GDM1 (cell line): ENCODE measurements at regions not wholly inside any gene's neighbourhood (a gene's known extent, or its start where the extent isn't known, plus 50 kb on each side); places are given as distances from the start of the nearest gene placed in this dataset.

Experiments
- DNase-seq: peaks from one replicate; lab custom pipeline; 2025; lab: John Stamatoyannopoulos, UW

DNA sequence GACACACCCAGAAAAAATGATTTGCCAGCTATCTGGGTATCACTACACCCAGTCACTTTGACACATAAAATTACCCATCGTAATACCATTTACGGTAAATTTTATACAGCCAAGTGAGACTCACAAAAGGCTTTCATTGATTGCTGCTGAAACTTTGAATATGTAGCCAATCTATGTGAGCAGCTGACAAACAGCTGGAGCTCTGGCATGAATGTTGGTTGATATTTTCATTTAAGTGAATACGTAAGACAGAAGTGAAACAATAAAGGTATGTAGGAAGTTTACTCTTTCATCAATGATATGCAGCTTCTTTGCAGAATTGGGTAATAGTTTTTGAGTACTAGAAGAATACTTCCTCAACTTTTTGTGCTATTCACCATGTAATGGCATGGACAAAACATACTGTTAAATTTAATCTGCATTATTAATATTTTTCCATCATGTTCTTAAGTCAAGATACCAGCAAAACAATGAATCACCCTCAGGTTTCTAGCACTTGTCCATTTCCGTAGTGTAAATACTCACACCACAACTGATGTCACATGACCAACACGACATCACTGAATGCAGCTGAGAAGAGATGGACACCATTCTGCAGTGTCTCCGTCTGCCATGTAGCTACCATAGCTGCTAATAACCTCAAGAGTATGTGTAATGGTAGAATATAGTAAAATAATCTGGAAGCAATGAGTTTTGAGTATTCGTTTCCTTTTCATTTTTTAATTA, 205.9 kb upstream of the HES1 start:
- no peak for DNase-seq

DNA sequence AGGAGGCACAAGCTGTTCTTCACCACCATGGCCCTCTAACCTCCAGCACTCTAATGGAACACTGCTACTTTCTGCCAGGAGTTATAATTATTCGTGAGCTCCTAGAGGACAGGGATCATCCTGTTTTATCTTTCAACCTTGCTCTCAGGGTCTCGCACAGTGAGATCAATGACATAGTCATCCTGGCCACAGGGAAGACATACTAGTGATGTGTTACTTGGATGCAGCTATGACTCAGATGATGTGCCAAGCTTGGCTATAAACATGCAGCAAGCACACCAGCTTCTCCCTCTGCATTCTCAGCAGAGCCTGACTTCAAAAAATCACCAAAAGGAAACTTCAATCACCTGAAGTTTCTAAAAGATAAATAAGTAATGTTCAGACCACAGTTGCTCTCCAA, 203.8 kb upstream of the HES1 start:
- no peak for DNase-seq

DNA sequence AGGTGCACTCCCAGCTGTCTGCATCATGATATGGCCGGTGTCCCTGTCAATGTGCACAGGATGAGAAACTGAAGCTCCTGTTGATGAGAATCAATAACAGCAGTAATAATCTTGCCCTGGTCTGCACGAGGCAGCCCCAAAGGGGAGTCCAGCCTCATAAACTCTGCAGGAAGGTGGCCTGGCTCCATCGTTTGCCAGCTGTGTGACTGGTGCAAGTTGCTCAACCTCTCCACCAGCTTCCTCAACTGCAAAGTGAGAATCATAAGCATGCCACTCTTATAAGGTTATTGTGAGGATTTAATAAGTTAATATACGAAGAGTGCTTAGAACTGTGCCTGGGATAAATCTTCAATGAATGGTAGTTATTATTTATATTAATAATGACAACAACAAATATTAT, 203.4 kb upstream of the HES1 start:
- no peak for DNase-seq

DNA sequence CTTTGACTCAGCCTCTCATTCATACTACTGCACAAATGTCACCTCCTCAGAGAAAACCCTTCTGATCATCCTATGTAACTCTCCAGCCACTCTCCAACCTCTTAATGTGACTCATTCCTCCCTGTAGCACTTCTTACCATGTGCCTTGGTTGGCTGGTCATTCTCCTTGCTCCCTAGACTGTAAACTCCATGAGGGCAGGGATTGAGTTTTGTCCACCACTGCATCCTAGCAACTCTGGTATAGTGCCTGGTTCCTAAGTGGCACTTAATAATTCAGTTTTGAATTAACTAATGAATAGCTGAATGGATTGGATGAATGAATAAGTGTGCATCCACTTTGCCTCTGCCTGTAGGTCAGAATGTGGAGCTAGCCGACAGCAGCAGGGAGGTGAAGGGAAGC, 202.5 kb upstream of the HES1 start:
- DNase-seq = no peak

DNA sequence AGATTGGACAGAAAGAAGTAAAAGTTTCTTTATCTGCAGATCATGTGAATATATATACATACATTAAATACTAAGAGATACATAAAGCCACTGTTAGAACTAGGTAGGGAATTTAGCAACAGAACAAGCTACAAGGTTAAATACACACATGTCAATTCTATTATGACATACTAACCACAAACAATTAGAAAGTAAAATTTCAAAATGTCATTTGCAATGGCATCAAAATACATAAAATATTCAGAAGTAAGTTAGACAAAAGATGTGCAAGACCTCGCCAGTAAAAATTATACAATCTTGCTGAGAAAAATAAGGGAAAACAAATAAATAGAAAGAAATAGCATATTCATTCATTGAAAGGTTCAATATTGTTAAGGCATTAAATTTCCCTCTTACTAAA, 200.0 kb upstream of the HES1 start:
- no peak for DNase-seq

DNA sequence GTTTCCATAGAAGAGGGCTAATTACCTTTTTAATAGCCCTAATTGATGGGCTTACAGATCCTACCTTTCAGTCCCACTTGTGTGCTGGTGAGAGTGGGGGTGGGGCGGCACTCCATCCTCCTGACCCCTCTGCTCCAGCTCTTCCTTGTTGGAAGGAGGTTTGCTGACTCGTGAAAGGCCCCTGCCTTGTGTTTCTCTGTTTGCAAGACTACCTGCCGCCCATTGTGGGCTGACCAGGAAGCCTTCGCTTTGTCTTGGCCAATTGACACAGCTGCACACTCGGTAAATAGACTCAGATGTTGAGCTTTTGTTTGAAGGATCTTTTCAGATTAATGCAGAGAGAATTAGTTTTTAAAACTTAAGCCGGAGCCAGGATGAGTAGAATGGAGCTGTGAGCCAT, 197.3 kb upstream of the HES1 start:
- DNase-seq = no peak

DNA sequence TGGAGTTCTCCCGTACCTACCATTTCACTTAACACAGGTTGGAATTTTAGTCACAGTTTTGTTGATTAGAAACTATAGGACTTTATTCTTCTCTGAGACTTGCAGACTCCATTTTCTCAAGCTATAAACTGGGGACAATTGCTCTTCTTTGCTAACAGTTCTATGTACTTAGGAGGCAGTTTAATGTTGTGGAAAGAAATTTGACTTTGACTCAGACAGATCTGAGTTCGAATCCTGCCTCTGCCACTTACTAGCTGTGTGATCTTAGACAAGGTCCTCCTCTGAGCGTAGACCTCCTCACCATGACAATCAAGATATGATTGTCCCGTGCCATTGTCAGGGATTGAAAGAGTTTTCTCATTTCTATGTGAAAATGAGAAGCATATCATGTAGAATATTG, 196.4 kb upstream of the HES1 start:
- DNase-seq = no peak

DNA sequence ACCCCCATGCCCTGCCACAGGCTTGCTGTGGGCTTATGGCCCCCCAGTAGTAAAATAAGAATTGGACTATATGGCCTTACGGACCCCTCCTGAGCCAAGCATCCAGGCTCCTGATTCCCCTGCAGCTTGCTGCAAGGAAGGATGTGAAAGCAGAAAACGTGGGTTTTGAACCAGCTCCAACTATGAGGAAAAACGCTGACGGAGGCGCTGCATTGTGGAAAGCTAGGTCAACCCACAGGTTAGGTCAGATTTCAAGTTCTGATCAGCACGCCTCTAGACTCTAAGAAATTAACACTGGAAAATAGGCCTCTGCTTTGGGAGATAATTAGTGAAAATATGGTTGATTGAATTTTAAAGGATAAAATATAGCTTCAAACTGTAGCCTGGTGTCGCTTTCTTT, 195.4 kb upstream of the HES1 start:
- DNase-seq = no peak

DNA sequence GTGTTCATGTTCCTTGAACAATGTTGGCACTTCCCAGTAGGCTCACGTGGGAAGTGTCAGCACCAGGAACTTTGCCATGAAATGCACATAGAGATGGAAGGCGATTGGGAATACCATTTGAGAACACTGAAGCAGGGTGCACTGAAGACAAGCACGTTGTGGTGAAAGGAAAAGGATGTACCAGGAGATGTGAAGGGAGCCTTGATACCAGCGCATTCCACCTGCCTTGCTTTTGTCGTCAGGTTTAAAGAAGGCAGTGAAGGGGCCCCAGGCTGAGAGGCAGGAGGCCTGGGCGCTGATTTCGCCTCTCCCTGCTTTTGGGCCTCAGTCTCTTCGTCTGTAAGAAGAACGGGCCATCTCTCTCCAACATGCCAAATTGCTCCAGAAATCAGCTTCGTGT, 194.5 kb upstream of the HES1 start:
- no peak for DNase-seq

DNA sequence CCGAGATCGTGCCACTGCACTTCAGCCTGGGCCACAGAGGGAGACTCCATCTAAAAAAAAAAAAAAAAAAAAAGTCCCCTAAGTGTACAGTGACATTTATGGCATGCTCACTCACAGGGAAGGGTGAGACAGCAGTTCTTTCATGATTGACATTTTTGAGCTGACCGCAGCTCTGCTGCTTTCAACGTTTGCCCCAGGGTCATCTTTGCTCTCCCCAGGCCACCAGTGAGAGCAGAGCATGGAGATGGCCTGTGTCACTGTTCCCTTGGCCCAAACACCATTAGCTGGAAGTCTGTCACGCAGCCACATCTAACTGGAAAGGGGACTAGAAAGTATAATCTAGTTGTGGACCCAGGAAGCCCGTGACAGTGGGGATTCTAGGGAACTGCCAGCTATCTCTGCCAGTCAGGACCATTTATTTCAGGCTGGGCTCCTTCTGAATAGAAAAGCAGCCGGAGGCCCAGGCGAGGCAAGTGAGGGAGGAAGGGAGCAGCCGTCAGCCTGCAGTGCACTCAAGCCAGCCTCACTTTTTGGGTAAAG, 193.4 kb upstream of the HES1 start:
- no peak for DNase-seq

DNA sequence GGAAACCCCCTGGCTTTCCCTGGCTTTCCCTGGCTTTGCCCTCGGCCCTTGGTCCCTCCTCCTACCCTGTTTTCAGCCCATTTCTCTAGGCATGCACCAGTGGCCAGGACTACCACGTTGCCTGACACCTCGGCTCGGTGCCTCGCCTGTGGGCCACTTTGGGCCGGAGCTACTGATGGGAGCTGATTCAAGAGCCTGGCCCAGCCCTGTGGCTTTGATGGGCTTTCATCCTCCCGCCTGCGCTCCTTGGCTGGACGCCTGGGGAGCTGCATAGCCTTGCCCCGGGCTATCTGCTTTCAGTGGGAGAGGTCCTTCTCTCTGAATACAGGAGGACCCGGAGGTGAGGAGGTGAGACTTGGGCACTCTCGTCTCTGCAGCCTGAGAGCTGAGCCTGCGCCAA, 192.7 kb upstream of the HES1 start:
- DNase-seq = no peak

DNA sequence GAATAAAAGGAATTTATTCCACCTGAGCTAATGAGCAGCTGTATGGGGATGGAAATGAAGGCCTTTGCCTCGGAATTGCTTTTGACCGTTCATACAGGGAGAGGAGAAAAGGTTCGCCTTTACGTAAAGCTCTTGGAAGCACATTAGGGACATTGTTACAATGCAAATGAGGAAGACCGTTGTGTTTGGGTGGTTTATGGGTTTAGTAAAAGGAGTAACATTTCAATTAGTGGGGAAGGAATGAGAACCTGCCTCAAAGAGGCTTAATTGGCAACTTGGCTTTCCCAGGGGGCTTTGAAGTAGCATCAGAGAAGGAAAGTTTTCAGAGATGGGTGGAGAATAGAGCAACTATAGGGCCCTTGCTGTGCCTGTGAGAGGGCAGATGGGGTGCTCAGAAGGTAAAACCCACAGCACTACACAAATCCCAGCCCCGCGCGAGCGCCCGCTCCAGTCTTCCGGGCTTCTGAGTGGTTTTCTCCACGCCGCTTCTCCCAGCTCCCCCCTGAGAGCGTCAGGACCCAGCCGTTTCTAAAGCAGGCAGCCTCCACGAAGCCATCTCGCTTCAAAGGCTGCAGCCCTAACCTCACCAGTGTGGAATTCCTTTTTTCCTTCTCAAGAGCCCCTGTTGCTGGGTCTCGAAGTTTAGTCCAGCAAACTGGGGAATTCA, 192.0 kb upstream of the HES1 start:
- no peak for DNase-seq

DNA sequence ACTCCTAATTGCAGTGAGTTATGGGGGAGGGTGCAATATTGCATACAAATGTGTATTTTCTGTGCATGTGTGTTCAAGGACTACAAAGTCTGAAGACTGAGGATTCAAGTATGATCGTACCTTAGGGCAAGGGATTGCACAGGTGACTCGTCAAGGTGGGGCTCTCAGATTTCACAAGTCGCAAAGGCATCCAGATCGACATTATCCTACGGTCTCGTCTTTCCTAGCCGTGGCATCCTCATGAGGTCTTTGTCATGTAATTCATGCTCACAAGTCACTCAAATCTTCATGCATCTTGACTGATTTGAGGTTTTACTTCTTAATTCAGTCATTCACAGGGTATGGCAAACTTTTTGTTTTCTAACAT, 191.4 kb upstream of the HES1 start:
- no peak for DNase-seq

DNA sequence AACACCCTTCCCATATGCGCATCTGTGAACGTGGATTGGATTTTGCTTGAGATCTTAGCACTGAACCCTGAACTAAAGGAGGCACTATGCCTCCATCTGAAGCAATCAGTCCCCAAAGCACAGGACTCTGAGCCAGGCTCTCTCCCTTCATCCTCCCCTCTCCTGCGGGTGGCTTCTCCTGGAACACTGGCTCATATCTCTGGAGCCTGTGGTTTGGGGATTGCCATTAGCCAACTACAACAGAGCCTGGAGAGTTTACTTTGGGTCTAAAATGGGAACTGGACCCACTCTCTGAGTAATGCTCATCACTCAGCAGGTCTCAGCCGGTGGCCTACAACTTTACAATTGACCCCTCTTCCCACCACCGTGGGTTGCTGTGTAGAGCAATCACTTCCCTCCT, 190.8 kb upstream of the HES1 start:
- no peak for DNase-seq

DNA sequence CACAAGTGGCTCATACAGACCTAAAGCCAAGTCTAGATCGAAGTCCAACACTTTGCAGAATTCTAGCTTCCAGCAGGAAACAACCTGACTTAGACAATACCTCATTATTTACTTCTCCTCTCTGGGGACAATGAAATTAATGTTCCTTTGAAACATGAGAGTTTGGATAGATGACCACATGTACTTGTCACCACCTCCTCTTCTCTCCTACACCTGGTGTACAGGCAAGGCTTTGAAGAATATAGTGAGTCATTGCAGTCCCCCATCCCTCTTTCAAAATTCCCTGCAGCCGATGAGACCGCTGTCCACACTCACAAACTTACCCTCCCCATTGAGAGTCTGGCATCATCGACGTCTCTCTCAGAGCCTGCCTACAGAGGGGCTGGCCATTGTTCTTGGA, 189.0 kb upstream of the HES1 start:
- DNase-seq = no peak

DNA sequence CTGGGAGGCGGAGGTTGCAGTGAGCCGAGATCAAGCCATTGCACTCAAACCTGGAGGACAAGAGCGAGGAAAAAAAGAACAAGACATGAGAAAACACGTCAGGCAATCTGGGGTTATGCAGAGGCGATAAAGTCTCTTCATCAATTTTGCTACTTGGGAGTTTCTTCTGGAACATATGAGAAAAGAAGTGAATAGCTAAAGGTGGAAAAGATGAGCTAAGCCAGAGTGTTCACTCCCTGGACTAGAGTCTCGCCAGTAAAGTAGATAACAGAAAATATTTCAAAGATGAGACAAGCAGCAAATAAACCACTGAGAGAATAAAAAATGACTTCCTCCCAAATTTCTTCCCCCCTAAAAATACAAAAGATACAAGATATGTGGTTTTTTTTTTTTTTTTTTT, 188.4 kb upstream of the HES1 start:
- no peak for DNase-seq

DNA sequence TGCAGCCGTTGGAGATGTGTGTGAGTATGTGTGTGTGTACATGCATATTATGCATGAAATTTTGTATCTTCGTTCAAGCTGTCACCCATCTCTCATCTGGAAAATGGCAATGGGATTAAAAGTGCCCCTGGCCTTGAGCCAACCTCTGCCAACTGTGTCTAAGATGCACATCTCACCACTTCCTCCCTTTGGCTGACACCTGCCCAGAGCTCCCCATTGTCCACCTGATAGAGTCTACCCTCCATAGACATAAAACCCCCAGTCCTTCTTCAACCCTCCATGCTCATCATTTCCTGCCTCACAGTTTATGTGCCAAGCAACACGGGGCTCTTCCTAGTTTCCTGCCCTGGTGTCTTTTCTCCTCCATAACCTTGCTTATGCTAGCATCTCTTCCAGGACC, 187.5 kb upstream of the HES1 start:
- DNase-seq = no peak

DNA sequence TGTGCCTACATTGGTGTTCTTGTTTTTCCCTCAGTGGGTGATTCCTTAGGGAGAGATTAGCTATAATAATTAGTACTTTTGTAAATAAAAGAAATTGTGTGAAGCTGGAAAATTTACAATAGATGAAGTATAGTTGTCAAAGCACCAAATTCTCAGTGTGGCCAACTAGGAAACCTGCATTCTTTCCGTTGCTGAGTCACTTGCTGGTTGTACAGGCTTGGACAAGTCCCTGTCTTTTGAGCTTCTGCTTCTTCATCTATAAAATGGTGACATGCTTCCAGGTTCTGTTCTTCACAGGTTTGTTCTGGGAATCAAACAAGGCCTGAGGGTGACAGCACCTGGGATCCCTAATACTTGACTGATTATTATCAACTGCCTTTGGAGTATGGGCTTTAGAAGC, 184.1 kb upstream of the HES1 start:
- DNase-seq = no peak

DNA sequence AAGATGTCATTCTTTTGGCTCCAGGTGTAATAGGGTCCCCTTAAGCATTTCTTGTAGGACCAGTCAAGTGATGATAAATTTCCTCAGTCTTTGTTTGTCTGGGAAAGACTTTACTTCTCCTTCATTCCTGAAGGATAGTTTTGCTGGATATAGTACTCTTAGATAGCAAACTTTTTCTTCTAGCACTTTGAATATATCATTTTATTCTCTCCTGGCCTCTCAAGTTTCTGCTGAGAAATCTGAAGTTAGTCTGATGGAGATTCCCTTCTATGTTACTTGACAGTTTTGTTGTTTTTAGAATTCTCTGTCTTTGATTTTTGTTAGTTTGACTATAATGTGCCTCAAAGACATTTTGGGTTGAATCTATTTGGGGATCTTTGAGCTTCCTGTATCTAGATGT, 181.2 kb upstream of the HES1 start:
- no peak for DNase-seq

DNA sequence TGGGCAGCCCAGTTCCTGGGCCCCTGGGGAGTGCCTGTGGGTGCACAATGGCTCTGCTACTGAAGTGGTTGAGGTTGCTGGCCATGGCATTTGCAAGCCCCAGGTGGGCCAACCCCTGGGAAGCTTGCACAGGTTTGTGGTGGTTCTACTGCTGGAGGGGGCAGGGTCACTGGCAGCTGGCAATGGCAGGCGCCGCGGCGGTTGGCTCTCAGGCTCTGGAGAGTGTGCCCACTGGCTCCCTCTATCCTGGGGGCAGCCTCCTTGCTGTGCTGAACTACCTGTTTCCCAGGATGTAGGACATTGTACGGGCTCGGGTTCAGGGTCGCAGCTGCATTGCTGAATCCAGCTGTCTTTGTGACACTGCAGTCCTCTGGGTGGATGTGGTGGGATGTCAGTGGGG, 180.2 kb upstream of the HES1 start:
- DNase-seq = no peak

DNA sequence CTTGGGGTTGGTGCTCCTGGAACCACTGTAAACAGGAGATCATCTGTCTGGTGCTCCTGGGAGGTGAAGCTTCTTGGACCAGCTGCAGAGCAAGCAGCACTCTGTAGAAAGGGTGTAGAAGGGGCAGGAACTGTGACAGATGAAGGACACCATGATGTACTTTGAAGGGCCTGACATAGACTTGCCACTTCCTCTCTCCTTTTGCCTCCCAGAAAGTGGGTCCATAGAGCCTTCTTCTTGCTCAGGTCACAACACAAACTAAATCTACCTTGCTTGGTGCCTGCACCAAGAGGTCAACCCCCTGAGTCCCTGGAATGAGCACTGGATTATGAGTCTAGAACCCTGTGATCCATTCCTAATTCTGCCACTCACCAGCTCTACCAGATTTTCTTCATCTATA, 176.1 kb upstream of the HES1 start:
- DNase-seq = no peak

DNA sequence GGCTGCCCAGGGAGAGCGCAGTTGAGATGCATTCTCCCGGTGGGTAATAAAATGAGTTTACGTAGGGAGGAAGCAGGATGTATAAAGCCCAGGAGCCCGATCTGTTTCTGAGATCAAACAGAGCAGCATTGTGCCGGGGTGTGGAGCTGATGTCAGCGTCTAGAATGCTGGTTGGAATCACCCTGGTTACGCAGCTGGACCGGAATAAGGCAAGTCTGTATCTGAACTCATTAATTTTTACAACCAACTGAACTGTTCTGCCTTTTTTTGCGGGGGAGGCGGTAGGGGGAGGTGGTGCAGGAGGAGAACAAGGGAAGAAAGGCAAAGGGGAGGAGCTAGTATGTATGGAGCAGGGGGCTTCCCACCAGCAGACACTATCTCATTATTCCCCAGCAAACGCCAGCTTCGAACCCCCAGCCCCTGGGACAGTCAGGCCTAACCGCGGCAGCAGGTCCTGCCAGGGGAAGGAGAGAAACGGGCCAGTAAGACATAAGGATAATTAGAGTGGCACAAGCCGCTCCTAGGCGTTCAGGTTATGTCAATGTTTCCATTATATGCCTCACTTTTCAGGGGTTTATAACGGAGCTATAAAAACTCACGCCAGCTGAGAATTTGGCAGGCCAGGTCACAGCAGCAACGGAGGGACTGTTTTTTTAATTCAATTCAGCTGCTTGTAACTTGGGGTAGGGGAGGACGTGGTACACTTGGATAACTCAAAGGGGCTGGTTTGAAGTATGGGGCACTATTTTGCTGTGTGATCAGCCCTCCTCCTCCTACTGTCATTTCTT, 175.3 kb upstream of the HES1 start:
- DNase-seq = no peak

DNA sequence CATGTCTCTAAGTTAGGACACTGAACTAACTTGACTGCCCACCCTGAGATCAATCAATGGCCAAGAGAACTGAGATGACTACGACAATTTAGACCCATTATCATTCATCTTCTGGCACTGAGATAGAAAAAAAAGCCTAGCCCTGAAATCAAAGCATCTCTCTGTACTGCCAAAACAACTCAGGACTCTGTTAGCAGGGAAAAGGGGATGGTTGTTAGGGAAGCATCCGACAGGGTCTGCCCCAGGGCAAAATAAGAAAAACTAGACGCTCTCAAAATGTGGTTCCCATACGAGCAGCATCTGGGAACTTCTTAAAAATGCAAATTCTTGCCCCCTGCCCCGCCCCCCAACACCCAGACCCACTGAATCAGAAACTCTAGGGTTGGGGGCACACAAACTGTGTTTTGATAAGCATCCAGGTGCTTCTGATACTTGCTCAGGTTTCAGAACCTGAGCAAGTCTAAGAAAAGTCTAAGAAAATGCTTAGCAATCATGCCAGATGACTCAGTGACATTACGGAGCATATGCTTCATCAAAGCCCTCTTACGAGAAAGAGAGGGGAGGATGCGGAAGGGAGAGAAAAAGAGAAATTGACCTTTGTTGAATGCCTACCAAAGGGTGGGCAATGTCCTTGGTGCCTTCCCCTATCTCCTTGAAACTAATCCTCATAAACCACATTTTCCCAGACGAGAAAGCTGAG, 172.8 kb upstream of the HES1 start:
- no peak for DNase-seq
